DMS53 treated with DMSO at 0.1 percent for 48 hours (cell line): ENCODE measurements at regions not wholly inside any gene's neighbourhood (a gene's known extent, or its start where the extent isn't known, plus 50 kb on each side); places are given as distances from the start of the nearest gene placed in this dataset.
"Not testable (repeated sequence)": the region's sequence is repeated elsewhere in the genome, so short reads cannot be mapped to it uniquely, and the experiment has no call there.

Experiments used
- DNase-seq: peaks from one replicate; lab custom pipeline; 2025; ENCODE audit not compliant: unreplicated experiment; lab: John Stamatoyannopoulos, UW

GRCh38 chr5:100693481-100693880 lies 158.3 kb downstream of the FAM174A start:
- no peak for DNase-seq

DNA sequence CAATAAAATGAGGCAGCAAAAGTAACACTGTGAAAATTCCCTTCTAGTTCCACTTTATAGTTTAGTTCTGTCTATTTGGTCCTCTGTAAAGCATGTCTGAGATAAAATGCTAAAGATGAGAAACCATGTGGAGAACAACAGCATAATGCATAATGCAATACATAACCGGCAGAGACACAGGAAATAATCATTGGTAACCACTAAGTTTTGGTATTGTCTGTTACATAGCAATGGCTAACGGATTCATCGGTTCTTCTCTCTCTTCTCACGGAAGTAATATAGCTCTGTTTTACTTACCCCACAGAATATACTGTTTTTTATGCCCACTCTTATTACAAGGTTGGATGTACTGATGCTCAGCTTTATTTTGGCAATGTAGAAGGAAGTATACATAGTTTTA lies 158.9 kb downstream of the FAM174A start:
- no peak for DNase-seq

GRCh38 chr5:100697970-100698369 lies 162.8 kb downstream of the FAM174A start:
- DNase-seq, result no peak

- no peak for DNase-seq
Observed at GRCh38 chr5:100706776-100707175, 171.6 kb downstream of the FAM174A start.

DNA sequence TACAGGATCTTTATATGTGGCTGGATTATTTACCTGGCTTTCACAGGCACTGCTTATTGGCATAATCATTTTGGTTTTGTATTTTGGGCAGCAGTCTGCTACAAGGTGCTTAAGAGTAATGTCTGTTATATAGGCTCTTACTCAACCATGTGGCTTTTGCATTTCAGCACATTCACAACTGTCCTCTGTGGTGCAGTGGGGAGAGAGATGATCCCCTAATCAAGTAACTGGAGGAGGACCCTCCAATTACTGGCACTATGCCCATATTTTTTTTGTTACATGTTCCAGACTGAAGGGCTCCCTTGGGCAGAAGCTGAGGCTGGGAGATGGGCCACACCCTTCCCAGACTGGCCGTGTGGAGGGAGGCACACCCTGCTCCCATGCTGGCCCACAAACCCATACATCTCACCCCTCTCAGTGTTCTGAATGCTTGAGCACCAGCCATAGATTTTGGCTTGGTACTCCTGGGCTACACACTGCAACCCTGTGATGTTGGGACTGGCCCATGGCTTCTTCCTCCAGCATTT lies 173.5 kb downstream of the FAM174A start:
- no peak for DNase-seq

GRCh38 chr5:100709771-100710170 lies 174.6 kb downstream of the FAM174A start:
- DNase-seq, result no peak

DNA sequence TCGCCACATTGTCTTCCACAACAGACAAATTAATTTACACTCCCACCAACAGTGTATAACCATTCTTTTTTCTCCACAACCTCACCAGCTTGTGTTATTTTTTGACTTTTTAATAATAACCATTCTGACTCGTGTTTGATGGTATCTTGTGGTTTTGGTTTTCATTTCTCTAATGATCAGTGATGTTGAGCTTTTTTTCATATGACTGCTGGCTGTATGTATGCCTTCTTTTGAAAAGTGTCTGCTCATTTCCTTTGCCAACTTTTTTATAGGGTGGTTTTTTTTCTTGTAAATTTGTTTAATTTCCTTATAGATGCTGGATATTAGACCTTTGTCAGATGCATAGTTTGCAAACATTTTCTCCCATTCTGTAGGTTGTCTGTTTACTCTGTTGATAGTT lies 179.6 kb downstream of the FAM174A start:
- DNase-seq, result not testable (repeated sequence)

GRCh38 chr5:100722657-100723056 lies 180.4 kb downstream of the ST8SIA4 start:
- DNase-seq, result no peak

GRCh38 chr5:100723229-100723628 lies 179.9 kb downstream of the ST8SIA4 start:
- DNase-seq, result no peak

DNA sequence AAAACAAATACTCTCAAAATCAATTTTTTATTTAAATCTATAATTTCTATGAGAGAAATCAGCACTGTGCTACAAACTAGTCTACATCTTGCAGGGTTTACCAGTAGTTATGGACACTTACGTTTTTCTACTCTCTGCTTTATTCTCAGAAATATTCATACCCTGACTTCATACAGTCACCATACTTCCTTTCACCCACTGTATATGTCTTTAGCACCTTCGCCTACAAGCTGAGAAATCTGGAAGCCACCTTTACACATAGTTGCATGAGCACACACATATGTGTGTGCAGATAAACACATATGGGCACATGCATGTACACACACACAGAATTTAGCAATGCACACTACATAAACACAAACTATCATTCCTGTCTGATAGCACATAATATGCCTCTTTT lies 177.0 kb downstream of the ST8SIA4 start:
- DNase-seq, result no peak

GRCh38 chr5:100731768-100732167 lies 171.3 kb downstream of the ST8SIA4 start:
- peak; percentile 8 for DNase-seq

GRCh38 chr5:100746730-100747129 lies 156.4 kb downstream of the ST8SIA4 start:
- no peak for DNase-seq

DNA sequence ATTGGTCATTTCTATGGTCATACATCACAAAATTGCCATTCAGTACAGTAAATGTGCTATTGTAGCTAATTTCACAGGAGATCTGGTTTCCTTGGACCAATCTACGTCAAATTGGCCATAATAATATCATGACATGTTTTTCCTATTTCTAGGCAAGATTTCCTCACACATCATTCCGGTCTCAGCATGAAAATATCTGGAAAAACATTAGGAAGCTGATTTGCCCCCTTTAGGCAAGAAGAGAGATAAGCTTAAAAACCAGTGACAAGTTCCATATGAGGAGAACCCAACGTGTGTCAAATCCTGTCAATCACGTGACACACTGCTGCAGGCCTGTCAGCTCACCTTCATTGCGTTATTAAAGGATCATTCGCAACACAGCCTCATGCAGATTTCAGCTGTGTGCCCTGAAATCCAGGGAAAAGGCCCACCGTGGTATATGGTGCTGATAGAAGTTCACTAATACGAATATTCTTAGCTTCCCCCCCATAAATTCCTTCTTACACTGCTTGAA lies 153.3 kb downstream of the ST8SIA4 start:
- no peak for DNase-seq

GRCh38 chr5:100755435-100755834 lies 147.6 kb downstream of the ST8SIA4 start:
- DNase-seq, result no peak
